LNCaP clone FGC (cell line): ENCODE measurements at regions not wholly inside any gene's neighbourhood (a gene's known extent, or its start where the extent isn't known, plus 50 kb on each side); places are given as distances from the start of the nearest gene placed in this dataset.

Source experiments
- DNase-seq: peaks from one replicate; pipeline ENCODE4 v3.0.0-alpha.2; 2011; ENCODE audit warnings: low read depth
- H3K4me3 ChIP-seq: 2 replicates; pipeline ENCODE4 v1.5.1; 2011; ENCODE audit warnings: mild to moderate bottlenecking, low read depth, low read length, control low read depth
- TF ChIP-seq, protein P1 (sequence below): IDR thresholded peaks from 2 replicates; pipeline ENCODE4 v1.5.1; 2012; ENCODE audit warnings: mild to moderate bottlenecking; ENCODE audit not compliant: control insufficient read depth, insufficient read depth; ENCODE audit errors: extremely low read depth

DNA sequence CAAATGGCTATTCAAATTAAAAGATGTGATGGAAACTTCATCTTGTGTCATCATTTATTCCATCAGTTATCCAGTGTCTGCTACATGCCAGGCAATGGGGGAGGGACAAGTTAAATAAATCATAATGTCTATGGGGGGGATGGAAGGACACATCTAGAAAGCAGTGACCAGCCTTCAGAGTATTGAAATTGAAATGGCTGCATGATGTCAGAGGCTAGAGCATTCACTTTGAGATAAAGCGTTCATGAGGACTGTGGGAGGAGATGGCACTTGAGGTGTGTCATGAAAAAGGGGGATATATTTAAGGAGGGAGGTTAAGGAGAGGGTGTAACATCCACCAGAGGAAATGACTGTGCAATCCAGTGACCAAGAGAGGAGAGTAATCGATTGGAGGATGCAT lies 50.6 kb downstream of the SLIT2 start:
- H3K4me3 ChIP-seq, result no peak overlapping the region
- TF ChIP-seq, protein P1, sequence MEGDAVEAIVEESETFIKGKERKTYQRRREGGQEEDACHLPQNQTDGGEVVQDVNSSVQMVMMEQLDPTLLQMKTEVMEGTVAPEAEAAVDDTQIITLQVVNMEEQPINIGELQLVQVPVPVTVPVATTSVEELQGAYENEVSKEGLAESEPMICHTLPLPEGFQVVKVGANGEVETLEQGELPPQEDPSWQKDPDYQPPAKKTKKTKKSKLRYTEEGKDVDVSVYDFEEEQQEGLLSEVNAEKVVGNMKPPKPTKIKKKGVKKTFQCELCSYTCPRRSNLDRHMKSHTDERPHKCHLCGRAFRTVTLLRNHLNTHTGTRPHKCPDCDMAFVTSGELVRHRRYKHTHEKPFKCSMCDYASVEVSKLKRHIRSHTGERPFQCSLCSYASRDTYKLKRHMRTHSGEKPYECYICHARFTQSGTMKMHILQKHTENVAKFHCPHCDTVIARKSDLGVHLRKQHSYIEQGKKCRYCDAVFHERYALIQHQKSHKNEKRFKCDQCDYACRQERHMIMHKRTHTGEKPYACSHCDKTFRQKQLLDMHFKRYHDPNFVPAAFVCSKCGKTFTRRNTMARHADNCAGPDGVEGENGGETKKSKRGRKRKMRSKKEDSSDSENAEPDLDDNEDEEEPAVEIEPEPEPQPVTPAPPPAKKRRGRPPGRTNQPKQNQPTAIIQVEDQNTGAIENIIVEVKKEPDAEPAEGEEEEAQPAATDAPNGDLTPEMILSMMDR, result no peak
- DNase-seq, result no peak

DNA sequence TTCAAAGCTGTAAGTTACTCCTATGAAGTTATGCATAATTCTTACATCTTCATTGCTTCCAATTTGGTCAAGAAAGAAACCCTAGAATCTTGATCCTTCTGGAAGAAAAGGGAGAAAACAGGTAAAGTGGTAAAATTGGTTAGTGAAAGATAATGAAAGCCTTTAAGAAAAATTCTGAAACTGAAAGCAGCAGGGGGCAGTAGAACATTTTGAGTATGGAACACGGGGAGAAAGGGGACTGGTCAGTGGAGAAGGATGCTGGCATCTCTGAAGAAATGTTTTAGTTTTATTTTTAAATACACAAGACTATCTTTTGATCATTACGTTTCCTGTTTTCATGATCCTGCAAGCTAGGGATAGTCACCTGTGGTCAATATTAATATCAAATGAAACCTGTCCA lies 54.3 kb downstream of the SLIT2 start:
- no peak for DNase-seq
- TF ChIP-seq, protein P1, result peak; percentile 39
- H3K4me3 ChIP-seq, result no peak overlapping the region

- TF ChIP-seq, protein P1, result no peak
- no peak for DNase-seq
- no peak overlapping the region for H3K4me3 ChIP-seq
These were observed 60.2 kb downstream of the SLIT2 start for GRCh38 chr4:20311856-20312255.

DNA sequence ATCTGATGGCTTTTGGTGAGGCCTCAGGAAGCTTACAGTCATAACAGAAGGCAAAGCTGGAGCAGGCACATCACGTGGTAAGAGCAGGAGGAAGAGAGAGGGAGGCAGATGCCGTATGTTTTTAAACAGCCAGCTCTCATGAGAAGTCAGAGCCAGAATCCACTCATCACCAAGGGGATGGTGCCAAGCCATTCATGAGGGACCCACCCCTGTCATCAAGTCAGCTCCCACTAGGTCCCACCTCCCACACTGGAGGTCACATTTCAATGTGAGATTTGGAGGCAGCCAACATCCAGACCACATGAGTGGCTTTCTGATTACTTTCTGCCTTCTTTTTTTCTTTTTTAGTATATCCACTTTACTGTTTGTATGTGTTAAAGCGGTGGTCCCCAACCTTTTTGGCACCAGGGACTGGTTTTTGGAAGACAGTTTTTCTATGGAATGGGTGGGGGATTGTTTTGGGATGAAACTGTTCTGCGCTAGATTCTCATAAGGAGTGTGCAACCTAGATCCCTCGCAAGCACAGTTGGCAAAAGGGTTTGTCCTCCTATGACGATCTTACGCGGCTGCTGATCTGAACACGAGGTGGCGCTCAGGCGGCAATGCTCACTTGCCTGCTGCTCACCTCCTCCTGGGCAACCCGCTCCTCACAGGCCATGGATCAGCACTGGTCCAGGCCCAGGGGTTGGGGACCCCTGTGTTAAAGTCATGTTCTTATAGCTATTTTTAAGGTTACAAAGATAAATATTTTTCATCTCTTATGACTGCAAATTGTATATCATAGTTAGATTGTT lies 61.7 kb downstream of the SLIT2 start:
- TF ChIP-seq, protein P1, result peak; percentile 91
- H3K4me3 ChIP-seq, result no peak overlapping the region
- peak; percentile 28 for DNase-seq

DNA sequence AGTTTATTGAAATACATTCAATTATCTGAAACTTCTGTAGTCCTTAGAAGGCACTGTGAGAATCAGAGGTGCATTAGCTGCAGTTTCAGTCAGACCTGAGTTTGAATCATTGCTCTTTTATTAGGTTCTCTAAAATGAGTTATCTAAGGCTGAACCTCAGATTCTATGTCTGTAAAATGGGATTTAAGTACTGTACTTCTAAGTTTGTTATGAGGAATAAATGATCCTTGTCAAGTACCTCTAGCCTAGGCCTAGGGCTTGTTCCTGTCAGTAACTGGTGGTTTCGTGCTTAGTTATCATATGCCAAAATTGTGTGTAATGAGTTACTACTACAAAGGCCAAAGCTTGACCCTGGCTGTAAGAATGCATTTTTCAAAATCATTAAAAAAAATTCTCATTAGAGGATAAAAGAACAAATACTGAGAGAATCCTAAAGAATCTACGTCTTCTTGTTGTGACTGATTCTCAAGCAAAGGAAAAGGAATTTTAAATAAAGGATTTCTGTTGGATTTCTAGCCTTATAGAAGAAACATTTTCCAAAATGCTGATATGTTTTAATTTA lies 65.8 kb downstream of the SLIT2 start:
- no peak for DNase-seq
- TF ChIP-seq, protein P1, result no peak
- no peak overlapping the region for H3K4me3 ChIP-seq

GRCh38 chr4:20318001-20318908 lies 66.5 kb downstream of the SLIT2 start:
- TF ChIP-seq, protein P1, result no peak
- no peak for DNase-seq

More at GRCh38 chr4:20318001-20318908, 66.5 kb downstream of the SLIT2 start:
- no peak overlapping the region for H3K4me3 ChIP-seq
